ENCODE measurements at regions not wholly inside any gene's neighbourhood (a gene's known extent, or its start where the extent isn't known, plus 50 kb on each side); places are given as distances from the start of the nearest gene placed in this dataset.
"Not testable (repeated sequence)": the region's sequence is repeated elsewhere in the genome, so short reads cannot be mapped to it uniquely, and the experiment has no call there.

GRCh38 chr12:127966331-127966730, 300.6 kb upstream of the TMEM132C start:
- no peak for TF ChIP-seq CTCF (IDR thresholded peaks at IDR 0.05; ENCODE audit: borderline replicate concordance, insufficient read depth, low read depth, low read length)
- H3K4me3 ChIP-seq (ENCODE audit: low read depth, low read length): no peak overlapping the region

GRCh38 chr12:127970491-127970890, 296.5 kb upstream of the TMEM132C start:
- no peak overlapping the region for H3K4me3 ChIP-seq (ENCODE audit: low read depth, low read length)
- TF ChIP-seq CTCF (IDR thresholded peaks at IDR 0.05; ENCODE audit: borderline replicate concordance, insufficient read depth, low read depth, low read length): no peak

- TF ChIP-seq CTCF (IDR thresholded peaks at IDR 0.05; ENCODE audit: borderline replicate concordance, insufficient read depth, low read depth, low read length): no peak
- H3K4me3 ChIP-seq (ENCODE audit: low read depth, low read length): no peak overlapping the region
These were observed 286.4 kb upstream of the TMEM132C start for GRCh38 chr12:127980585-127980984.

- no peak for TF ChIP-seq CTCF (IDR thresholded peaks at IDR 0.05; ENCODE audit: borderline replicate concordance, insufficient read depth, low read depth, low read length)
These were observed 285.1 kb upstream of the TMEM132C start for GRCh38 chr12:127981875-127982274.

GRCh38 chr12:127983213-127983791, 283.7 kb upstream of the TMEM132C start:
- H3K4me3 ChIP-seq (ENCODE audit: low read depth, low read length): not testable (repeated sequence)

More at GRCh38 chr12:127981875-127982274, 285.1 kb upstream of the TMEM132C start:
- no peak overlapping the region for H3K4me3 ChIP-seq (ENCODE audit: low read depth, low read length)

GRCh38 chr12:127984386-127985055, 282.4 kb upstream of the TMEM132C start:
- H3K4me3 ChIP-seq (ENCODE audit: low read depth, low read length): no peak overlapping the region

GRCh38 chr12:127987199-127987901, 279.6 kb upstream of the TMEM132C start:
- no peak for TF ChIP-seq CTCF (IDR thresholded peaks at IDR 0.05; ENCODE audit: borderline replicate concordance, insufficient read depth, low read depth, low read length)
- no peak overlapping the region for H3K4me3 ChIP-seq (ENCODE audit: low read depth, low read length)

More at GRCh38 chr12:127984386-127985055, 282.4 kb upstream of the TMEM132C start:
- TF ChIP-seq CTCF (IDR thresholded peaks at IDR 0.05; ENCODE audit: borderline replicate concordance, insufficient read depth, low read depth, low read length): no peak

Data from GM12875 (cell line).